MCF 10A (cell line): ENCODE measurements at regions not wholly inside any gene's neighbourhood (a gene's known extent, or its start where the extent isn't known, plus 50 kb on each side); places are given as distances from the start of the nearest gene placed in this dataset.

ENCODE experiments used
- BruUV-seq: library from RNA; stranded (reverse); fragments of 400-500 nt; replicated peaks from 2 replicates; lab custom pipeline; 2021; lab: Mats Ljungman, UMichigan
- CTCF ChIA-PET: fragments of 300-600 bp; sonication (Branson Sonifier 250); formaldehyde crosslinking; extraction: SDS; loops from one replicate; lab custom pipeline; 2021; ENCODE audit warnings: antibody characterized with exemption, inconsistent platforms; lab: Yijun Ruan, JAX
- POLR2A ChIA-PET: fragments of 300-600, 350-650 bp; sonication (Branson Sonifier 250); formaldehyde crosslinking; extraction: SDS; loops from one replicate; lab custom pipeline; 2020; ENCODE audit warnings: antibody characterized with exemption, inconsistent platforms; lab: Yijun Ruan, JAX
- DNase-seq: peaks from one replicate; pipeline ENCODE4 v3.0.0-alpha.2; 2018; ENCODE audit not compliant: unreplicated experiment
- H3K27ac Mint-ChIP-seq: one replicate; pipeline ENCODE4 v1.8.0; 2022; ENCODE audit warnings: mild to moderate bottlenecking, low read depth, mixed read lengths; ENCODE audit not compliant: unreplicated experiment
- H3K27me3 Mint-ChIP-seq: one replicate; pipeline ENCODE4 v1.8.0; 2022; ENCODE audit warnings: mixed read lengths; ENCODE audit not compliant: insufficient read depth, unreplicated experiment
- H3K36me3 Mint-ChIP-seq: one replicate; pipeline ENCODE4 v1.8.0; 2022; ENCODE audit warnings: mild to moderate bottlenecking, moderate library complexity, mixed read lengths; ENCODE audit not compliant: insufficient read depth, unreplicated experiment
- H3K4me1 Mint-ChIP-seq: one replicate; pipeline ENCODE4 v1.8.0; 2022; ENCODE audit warnings: mixed read lengths; ENCODE audit not compliant: insufficient read depth, unreplicated experiment
- H3K4me3 Mint-ChIP-seq: one replicate; pipeline ENCODE4 v1.8.0; 2022; ENCODE audit warnings: mild to moderate bottlenecking, moderate library complexity, mixed read lengths; ENCODE audit not compliant: unreplicated experiment
- H3K9me3 Mint-ChIP-seq: one replicate; pipeline ENCODE4 v1.8.0; 2022; ENCODE audit warnings: mixed read lengths; ENCODE audit not compliant: unreplicated experiment
- intact Hi-C: fragments of 100-400 bp; cut with micrococcal nuclease; formaldehyde crosslinking; loops from 2 replicates; pipeline ENCODE4 v1.14.1; 2022
- TF ChIP-seq, protein P1 (sequence below): fragments of 200-600 bp; IDR thresholded peaks from one replicate; pipeline ENCODE4 v1.8.0; 2022; ENCODE audit warnings: antibody characterized with exemption, mild to moderate bottlenecking; ENCODE audit not compliant: unreplicated experiment

DNA sequence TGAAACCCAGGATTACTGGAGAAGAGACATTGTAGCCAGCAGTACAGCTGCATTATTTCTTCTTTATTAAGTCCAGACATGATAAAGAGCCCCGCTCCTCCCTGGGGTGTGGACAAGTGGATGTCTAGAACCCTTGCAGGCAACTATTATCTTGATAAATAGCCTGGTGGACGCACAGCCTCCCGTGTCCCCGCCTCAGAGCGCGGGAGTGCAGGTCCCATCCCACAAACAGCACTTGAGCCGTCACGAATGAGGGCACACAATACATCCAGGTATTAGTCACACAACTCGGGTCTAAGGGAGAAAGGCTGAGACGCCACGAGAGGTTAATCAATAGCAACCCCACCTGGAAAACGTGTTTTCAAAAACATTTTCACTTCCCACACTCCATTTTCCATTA is 213.2 kb upstream of the SOX1 start:
- Mint-ChIP-seq H3K4me3 (no peak overlapping the region), H3K27ac (no peak overlapping the region), H3K4me1 (no peaks in the 10 kb centered on the region), H3K36me3 (no peaks in the 10 kb centered on the region), H3K9me3 (peaks cover 19% of the 10 kb centered on the region), H3K27me3 (no peaks in the 10 kb centered on the region)
- ChIA-PET CTCF (interaction anchor here (0.7 kb wide), 1 partner anchor 165 kb away, joined by 3 read pairs; no protein-coding TSS in a partner anchor), POLR2A (no interaction called here)
- no peak for DNase-seq
- no TSS peak for BruUV-seq
- intact Hi-C loops: no loop called here
- TF ChIP-seq, protein P1, sequence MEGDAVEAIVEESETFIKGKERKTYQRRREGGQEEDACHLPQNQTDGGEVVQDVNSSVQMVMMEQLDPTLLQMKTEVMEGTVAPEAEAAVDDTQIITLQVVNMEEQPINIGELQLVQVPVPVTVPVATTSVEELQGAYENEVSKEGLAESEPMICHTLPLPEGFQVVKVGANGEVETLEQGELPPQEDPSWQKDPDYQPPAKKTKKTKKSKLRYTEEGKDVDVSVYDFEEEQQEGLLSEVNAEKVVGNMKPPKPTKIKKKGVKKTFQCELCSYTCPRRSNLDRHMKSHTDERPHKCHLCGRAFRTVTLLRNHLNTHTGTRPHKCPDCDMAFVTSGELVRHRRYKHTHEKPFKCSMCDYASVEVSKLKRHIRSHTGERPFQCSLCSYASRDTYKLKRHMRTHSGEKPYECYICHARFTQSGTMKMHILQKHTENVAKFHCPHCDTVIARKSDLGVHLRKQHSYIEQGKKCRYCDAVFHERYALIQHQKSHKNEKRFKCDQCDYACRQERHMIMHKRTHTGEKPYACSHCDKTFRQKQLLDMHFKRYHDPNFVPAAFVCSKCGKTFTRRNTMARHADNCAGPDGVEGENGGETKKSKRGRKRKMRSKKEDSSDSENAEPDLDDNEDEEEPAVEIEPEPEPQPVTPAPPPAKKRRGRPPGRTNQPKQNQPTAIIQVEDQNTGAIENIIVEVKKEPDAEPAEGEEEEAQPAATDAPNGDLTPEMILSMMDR: no peak

DNA sequence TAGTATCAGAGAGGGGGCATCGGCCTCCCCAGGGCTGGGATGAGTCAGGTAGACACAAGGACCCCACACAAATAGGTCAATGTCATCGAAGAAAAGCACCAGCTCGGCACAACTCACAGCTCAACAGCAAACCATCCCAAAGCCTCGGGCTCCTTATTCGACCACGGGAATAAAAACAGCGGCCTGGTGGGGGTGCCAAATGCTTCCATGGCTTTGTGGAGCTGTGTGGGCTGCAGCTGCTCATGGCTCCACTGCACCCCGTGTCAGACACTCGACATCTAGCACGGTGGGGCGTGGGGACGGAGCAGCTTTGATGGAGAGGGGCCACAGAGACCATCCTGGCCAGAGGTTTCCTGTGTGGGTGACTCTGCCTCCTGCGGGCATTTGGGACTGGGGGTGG is 212.5 kb upstream of the SOX1 start:
- POLR2A ChIA-PET: no interaction called here
- CTCF ChIA-PET: interaction anchor here (0.7 kb wide), 1 partner anchor 164 kb away, joined by 3 read pairs; no protein-coding TSS in a partner anchor
- Mint-ChIP-seq H3K27me3 (no peaks in the 10 kb centered on the region), H3K27ac (no peak overlapping the region), H3K36me3 (no peaks in the 10 kb centered on the region), H3K4me1 (no peaks in the 10 kb centered on the region), H3K4me3 (no peak overlapping the region), H3K9me3 (peaks cover 19% of the 10 kb centered on the region)
- TF ChIP-seq, protein P1: no peak
- intact Hi-C loops: no loop called here
- no peak for DNase-seq
- BruUV-seq: no TSS peak

DNA sequence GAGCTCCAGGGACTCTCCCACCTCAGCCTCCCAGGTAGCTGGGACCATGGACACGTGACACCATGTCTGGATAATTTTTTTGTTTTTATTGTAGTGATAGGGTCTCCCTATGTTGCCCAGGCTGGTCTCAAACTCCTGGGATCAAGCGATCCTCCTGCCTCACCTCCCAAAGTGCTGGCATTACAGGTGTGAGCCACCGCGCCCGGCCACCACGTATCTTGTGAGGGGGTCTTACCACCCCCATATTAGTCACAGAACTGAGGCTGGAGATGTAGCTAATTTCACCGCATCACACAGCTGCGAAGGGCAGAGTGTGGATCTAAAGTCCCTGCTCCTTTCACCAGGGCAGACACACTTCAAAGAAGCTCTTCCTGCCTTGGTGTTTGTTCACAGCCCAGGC is 211.8 kb upstream of the SOX1 start:
- Mint-ChIP-seq H3K36me3 (peaks cover 1% of the 10 kb centered on the region), H3K4me3 (no peak overlapping the region), H3K4me1 (no peaks in the 10 kb centered on the region), H3K27ac (no peak overlapping the region), H3K27me3 (no peaks in the 10 kb centered on the region), H3K9me3 (peaks cover 21% of the 10 kb centered on the region)
- POLR2A ChIA-PET: no interaction called here
- TF ChIP-seq, protein P1: no peak
- CTCF ChIA-PET: no interaction called here
- intact Hi-C loops: no loop called here
- BruUV-seq: no TSS peak
- DNase-seq: no peak

DNA sequence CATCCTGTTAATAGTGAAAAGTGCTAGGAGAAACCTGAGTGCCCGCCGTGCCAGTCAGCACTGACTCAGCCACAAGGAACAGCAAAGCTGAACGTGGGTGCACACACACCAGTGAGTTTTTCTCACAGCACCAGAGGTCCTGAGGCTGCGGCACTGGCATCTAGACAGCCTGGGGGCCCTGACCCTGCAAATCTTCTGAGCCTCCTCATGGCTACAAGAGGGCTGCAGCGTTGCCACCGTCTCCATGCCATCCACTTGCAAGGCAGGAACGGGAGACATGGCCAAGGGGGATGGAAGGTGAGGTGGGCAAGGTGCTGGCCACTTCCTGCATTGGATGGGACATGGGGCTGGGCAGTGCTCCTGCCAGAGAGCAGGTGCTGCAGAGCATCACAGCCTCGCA is 211.2 kb upstream of the SOX1 start:
- H3K4me3 Mint-ChIP-seq: no peak overlapping the region
- CTCF ChIA-PET: no interaction called here
- intact Hi-C loops: no loop called here
- TF ChIP-seq, protein P1: no peak
- H3K36me3 Mint-ChIP-seq: peaks cover 6% of the 10 kb centered on the region
- no peak overlapping the region for H3K27ac Mint-ChIP-seq
- peaks cover 27% of the 10 kb centered on the region for H3K9me3 Mint-ChIP-seq
- no TSS peak for BruUV-seq
- no peaks in the 10 kb centered on the region for H3K27me3 Mint-ChIP-seq
- H3K4me1 Mint-ChIP-seq: no peaks in the 10 kb centered on the region
- DNase-seq: no peak
- POLR2A ChIA-PET: no interaction called here
